T-cell (primary cell): ENCODE measurements at regions not wholly inside any gene's neighbourhood (a gene's known extent, or its start where the extent isn't known, plus 50 kb on each side); places are given as distances from the start of the nearest gene placed in this dataset.
A peak's percentile ranks its signal among the peaks of the same experiment; 100 is the strongest.

ENCODE experiments used
- ATAC-seq, 4 experiments: fragments of 200-7000 bp in 3 of 4; fragments of 150-1000 bp in 1 of 4; cut with Tn5 transposase; replicated peaks in 1 of 4; 1 replicate in 3 of 4; 2 replicates in 1 of 4; pipeline ENCODE4 v1.10.0; 2021; ENCODE audit warnings: moderate library complexity in 3 of 4, mild to moderate bottlenecking in 2 of 4, moderate number of reproducible peaks in 1 of 4
- CTCF ChIA-PET, 2 donors: fragments of 300-600 bp; sonication (Branson Sonifier 250); formaldehyde crosslinking; loops; one replicate each; lab custom pipeline; 2022; ENCODE audit warnings: antibody characterized with exemption in 2 of 2; lab: Charles Lee
- POLR2A ChIA-PET, 2 donors: fragments of 300-600 bp; sonication (Branson Sonifier 250); formaldehyde crosslinking; loops; one replicate each; lab custom pipeline; 2022; ENCODE audit warnings: antibody characterized with exemption in 2 of 2; lab: Charles Lee
- DNase-seq, 35 experiments: peaks; one replicate each; pipeline versions ENCODE4 v3.0.0 to v3.0.0-alpha.2; 2013 to 2023
- H3K27ac ChIP-seq: one replicate; pipeline ENCODE4 v1.5.1; 2013; ENCODE audit warnings: low read length
- H3K27me3 ChIP-seq, 2 experiments: replicated peaks in 1 of 2; 1 replicate in 1 of 2; 2 replicates in 1 of 2; pipeline versions ENCODE4 v1.6.1 to v1.7.0; 2013; ENCODE audit warnings: low read length in 1 of 2, mixed read lengths in 1 of 2; ENCODE audit not compliant: control insufficient read depth in 2 of 2, insufficient read depth in 2 of 2; ENCODE audit errors: extremely low read depth in 1 of 2
- H3K36me3 ChIP-seq, 2 donors: 1 replicate in 1 of 2; 2 replicates in 1 of 2; pipeline versions ENCODE4 v1.6.1 to v1.7.0; 2013; ENCODE audit warnings: low read length in 1 of 2; ENCODE audit not compliant: control insufficient read depth in 2 of 2, insufficient read depth in 1 of 2; ENCODE audit errors: extremely low read depth in 1 of 2
- H3K4me1 ChIP-seq, 2 experiments: 1 replicate in 1 of 2; 2 replicates in 1 of 2; pipeline versions ENCODE4 v1.6.1 to v1.7.0; 2013; ENCODE audit warnings: low read length in 2 of 2, mixed read lengths in 1 of 2; ENCODE audit not compliant: insufficient read depth in 2 of 2, control insufficient read depth in 1 of 2; ENCODE audit errors: extremely low read depth in 1 of 2
- H3K4me3 ChIP-seq, 2 donors: 1 replicate in 1 of 2; 2 replicates in 1 of 2; pipeline versions ENCODE4 v1.5.1 to v1.7.0; 2013; ENCODE audit warnings: mild to moderate bottlenecking in 2 of 2, low read length in 1 of 2, moderate library complexity in 1 of 2; ENCODE audit not compliant: control insufficient read depth in 1 of 2; ENCODE audit errors: extremely low read depth in 1 of 2
- H3K9me3 ChIP-seq: 2 replicates; pipeline ENCODE4 v1.7.0; 2013
- H3K27ac Mint-ChIP-seq, 2 donors: one replicate each; pipeline ENCODE4 v1.8.0; 2020 to 2021; ENCODE audit warnings: mild to moderate bottlenecking in 2 of 2, mixed read lengths in 2 of 2
- H3K27me3 Mint-ChIP-seq, 2 donors: one replicate each; pipeline ENCODE4 v1.8.0; 2021 to 2022; ENCODE audit warnings: mixed read lengths in 2 of 2
- H3K36me3 Mint-ChIP-seq: one replicate; pipeline ENCODE4 v1.8.0; 2021; ENCODE audit warnings: mixed read lengths
- H3K4me1 Mint-ChIP-seq, 3 donors: one replicate each; pipeline ENCODE4 v1.8.0; 2020 to 2022; ENCODE audit warnings: mixed read lengths in 3 of 3, mild to moderate bottlenecking in 1 of 3
- H3K4me3 Mint-ChIP-seq, 3 donors: one replicate each; pipeline ENCODE4 v1.8.0; 2020 to 2022; ENCODE audit warnings: mild to moderate bottlenecking in 3 of 3, mixed read lengths in 3 of 3, moderate library complexity in 3 of 3
- H3K9me3 Mint-ChIP-seq, 3 donors: one replicate each; pipeline ENCODE4 v1.8.0; 2020 to 2022; ENCODE audit warnings: mixed read lengths in 3 of 3
- WGBS: methylation state at CpG from one replicate; pipeline ENCODE4 v1.1.5; 2013; ENCODE audit warnings: missing lambda C conversion rate; ENCODE audit not compliant: insufficient coverage; 5-methylcytosine and 5-hydroxymethylcytosine counted together

DNA sequence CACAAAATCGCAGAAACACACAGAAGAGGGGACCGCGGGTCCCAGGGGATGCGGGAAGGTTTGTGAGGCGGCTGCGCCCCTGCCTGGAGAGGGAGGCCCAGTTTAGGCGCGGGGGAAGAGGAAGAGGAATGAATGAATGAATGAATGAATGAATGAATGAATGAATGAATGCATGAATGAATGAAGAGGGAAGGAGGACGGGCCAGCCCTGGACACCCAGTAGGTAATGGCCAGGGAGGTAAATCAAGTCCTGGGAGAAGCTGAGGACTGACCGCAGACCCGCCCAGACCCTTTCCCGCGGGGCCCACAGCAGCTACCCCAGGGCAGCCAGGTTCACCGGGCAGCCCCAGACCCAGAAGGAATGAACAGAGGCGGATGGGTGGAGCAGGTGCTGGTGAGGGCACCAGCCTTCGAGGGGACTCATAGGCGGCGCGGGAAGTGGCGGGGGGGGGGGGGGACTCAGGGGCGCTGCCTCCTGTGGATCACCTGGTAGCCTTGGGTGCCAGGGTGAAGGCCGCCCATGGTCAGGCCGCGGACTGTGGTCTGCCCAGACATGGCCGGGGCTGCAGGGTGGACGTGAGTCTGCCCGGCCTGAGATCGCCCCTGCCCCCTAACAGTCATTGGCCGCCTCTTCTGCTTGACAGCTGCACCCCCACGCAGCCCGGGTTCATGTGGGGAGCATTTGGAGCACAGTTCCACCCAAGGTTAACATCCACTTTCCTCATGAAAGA, 192.0 kb upstream of the PDE10A start:
- no peaks in the 10 kb centered on the region for H3K36me3 Mint-ChIP-seq
- 76% methylated on average over 24 of the region's 31 CpGs for WGBS
- Histone ChIP-seq H3K4me3 (no peak overlapping the region), H3K36me3 (no peaks in the 10 kb centered on the region), H3K27ac (no peak overlapping the region), H3K27me3 (peaks cover 21 to 47% of the 10 kb centered on the region in 2 experiments), H3K4me1 (peaks cover 3% of the 10 kb centered on the region in 2 experiments), H3K9me3 (no peaks in the 10 kb centered on the region)
- ChIA-PET CTCF (no interaction called here), POLR2A (no interaction called here)
- H3K27me3 Mint-ChIP-seq: peaks cover 46 to 59% of the 10 kb centered on the region in 2 donors
- peaks cover 4% of the 10 kb centered on the region in 3 donors for H3K4me1 Mint-ChIP-seq
- ATAC-seq: no peak
- H3K27ac Mint-ChIP-seq: no peak overlapping the region
- H3K9me3 Mint-ChIP-seq: no peaks in the 10 kb centered on the region
- no peak for DNase-seq
- H3K4me3 Mint-ChIP-seq: no peak overlapping the region

DNA sequence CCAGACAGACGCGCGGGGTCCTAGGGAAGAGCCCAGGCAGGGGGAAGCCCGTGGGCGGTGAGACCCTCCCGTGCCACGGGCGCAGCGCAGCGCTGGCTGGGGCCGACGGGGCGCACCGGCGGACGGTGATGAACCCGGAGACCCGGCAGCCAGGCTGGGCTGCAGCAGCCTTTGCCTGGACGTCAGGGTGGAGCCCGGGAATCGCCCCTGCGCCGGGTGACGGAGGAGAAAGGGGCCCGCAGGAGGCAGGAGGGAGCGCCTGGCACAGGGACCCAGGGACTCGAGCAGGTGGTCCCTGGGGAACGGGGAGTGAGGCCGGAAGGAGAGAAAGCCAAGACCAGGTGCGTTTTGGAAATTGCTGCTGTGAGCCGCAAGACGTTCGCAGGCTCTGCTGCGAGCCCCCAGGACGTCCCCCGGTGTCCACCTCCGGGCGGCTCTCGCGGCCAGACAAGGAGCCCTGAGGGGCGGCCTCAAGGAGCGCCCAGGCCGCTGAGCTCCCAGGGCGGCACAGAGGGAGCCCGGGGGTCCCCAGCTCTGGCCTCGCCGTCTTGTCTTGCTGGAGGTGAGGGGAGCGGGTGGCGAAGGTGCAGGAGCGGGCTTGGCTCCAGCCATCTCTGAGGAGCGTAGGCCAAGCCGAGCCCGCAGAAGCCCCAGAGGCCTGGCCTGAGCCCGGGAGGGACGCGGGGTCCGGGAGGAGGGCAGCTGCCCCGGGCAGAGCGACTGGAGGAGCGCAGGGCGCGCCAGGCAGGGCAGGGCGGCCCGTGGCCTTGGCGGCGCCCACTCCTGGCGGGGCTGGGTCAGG, 191.2 kb upstream of the PDE10A start:
- 12% methylated on average over 64 of the region's 67 CpGs for WGBS

DNA sequence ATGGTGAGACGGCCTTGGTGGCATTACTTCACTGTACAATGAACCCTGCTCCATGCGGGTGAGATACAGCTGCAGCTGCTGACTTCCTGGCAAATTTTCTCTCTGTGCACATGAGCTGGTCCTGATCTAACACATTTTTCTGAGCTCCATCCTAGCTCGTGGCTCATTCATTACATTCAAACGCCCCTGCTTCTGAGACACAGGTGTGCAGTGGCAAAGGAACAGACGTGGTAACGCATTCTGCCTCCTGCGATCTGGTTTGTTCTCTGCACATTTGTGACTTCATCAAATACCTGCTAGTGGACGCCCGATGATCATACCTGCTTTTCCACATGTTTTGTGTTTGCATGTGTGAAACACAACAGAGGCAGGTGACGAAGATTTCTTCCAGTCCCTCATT, 189.6 kb upstream of the PDE10A start:
- Histone ChIP-seq H3K9me3 (no peaks in the 10 kb centered on the region), H3K36me3 (no peaks in the 10 kb centered on the region), H3K4me3 (no peak overlapping the region), H3K27ac (no peak overlapping the region), H3K27me3 (peaks cover 19 to 59% of the 10 kb centered on the region in 2 experiments), H3K4me1 (peaks cover 5% of the 10 kb centered on the region in 2 experiments)
- no peak for ATAC-seq
- ChIA-PET POLR2A (no interaction called here), CTCF (interaction anchor here in 1 of 2 donors (1.4 kb wide), 1 partner anchor 8 kb away, joined by 4 read pairs; no protein-coding TSS in a partner anchor)
- DNase-seq: no peak
- H3K36me3 Mint-ChIP-seq: no peaks in the 10 kb centered on the region
- no peak overlapping the region for H3K27ac Mint-ChIP-seq
- H3K27me3 Mint-ChIP-seq: peaks cover 51 to 74% of the 10 kb centered on the region in 2 donors
- 66% methylated on average over 9 of the region's 10 CpGs for WGBS
- H3K9me3 Mint-ChIP-seq: no peaks in the 10 kb centered on the region
- H3K4me1 Mint-ChIP-seq: peaks cover 9 to 12% (median 10%) of the 10 kb centered on the region in 3 donors
- H3K4me3 Mint-ChIP-seq: no peak overlapping the region

More for the DNA sequence above, 191.2 kb upstream of the PDE10A start:
- DNase-seq (no peak), ATAC-seq (peak in 1 of 4 experiments; percentile 13)
- Histone ChIP-seq H3K36me3 (no peaks in the 10 kb centered on the region), H3K4me1 (peaks cover 5% of the 10 kb centered on the region in 2 experiments), H3K9me3 (no peaks in the 10 kb centered on the region), H3K27me3 (peaks cover 21 to 50% of the 10 kb centered on the region in 2 experiments), H3K27ac (no peak overlapping the region), H3K4me3 (no peak overlapping the region)
- H3K27me3 Mint-ChIP-seq: peaks cover 49 to 63% of the 10 kb centered on the region in 2 donors
- CTCF ChIA-PET: no interaction called here
- no peaks in the 10 kb centered on the region for H3K9me3 Mint-ChIP-seq
- POLR2A ChIA-PET: no interaction called here
- H3K27ac Mint-ChIP-seq: no peak overlapping the region
- no peaks in the 10 kb centered on the region for H3K36me3 Mint-ChIP-seq
- H3K4me3 Mint-ChIP-seq: no peak overlapping the region
- peaks cover 9 to 11% (median 10%) of the 10 kb centered on the region in 3 donors for H3K4me1 Mint-ChIP-seq

DNA sequence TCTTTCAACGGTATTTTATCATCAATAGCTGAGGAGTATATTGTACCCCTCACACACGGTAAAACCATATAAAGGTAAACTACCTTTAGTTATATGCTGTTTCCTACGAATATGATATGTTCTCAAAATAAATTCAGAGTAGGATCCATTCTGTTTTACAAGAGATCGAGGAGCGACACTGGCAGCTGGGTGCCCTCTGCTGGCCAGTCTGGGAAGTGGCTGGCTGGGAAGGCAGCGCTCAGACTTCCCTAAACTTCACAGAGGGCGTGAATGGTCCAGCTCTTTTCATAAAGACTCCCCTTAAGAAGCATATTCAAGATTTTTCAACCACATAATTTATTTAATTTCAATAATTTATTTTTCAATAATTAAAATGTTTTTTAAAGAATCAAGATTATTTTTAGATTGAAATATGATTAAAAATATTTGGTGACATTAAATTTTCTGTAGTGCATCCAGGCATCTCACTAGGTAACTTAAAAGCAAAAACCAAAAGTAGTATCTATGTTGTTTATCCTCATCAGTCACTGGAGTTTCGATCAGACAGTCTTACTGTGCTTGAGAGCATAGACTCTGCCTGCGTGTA, 187.5 kb upstream of the PDE10A start:
- POLR2A ChIA-PET: no interaction called here
- peaks cover 5% of the 10 kb centered on the region in 2 experiments for H3K4me1 ChIP-seq
- Mint-ChIP-seq H3K4me3 (peak overlapping the region in 1 of 3 donors; percentile 47), H3K36me3 (no peaks in the 10 kb centered on the region), H3K27ac (no peak overlapping the region), H3K27me3 (peaks cover 59 to 74% of the 10 kb centered on the region in 2 donors), H3K4me1 (peaks cover 9 to 12% (median 10%) of the 10 kb centered on the region in 3 donors), H3K9me3 (no peaks in the 10 kb centered on the region)
- peak overlapping the region in 1 of 2 donors; percentile 26 for H3K4me3 ChIP-seq
- ATAC-seq (peak in 1 of 4 experiments; percentile 72), DNase-seq (peak in 30 of 35 experiments; percentile 9 to 58 (median 32))
- no CpG with 5 or more reads among the region's 9 CpGs for WGBS
- H3K36me3 ChIP-seq: no peaks in the 10 kb centered on the region
- no peak overlapping the region for H3K27ac ChIP-seq
- H3K27me3 ChIP-seq: peaks cover 14 to 61% of the 10 kb centered on the region in 2 experiments
- no peaks in the 10 kb centered on the region for H3K9me3 ChIP-seq
- CTCF ChIA-PET: interaction anchor here (0.6 to 2.7 kb wide), 4 partner anchors 8 to 1590 kb away, joined by 3 to 7 read pairs (median 4); no protein-coding TSS in a partner anchor

DNA sequence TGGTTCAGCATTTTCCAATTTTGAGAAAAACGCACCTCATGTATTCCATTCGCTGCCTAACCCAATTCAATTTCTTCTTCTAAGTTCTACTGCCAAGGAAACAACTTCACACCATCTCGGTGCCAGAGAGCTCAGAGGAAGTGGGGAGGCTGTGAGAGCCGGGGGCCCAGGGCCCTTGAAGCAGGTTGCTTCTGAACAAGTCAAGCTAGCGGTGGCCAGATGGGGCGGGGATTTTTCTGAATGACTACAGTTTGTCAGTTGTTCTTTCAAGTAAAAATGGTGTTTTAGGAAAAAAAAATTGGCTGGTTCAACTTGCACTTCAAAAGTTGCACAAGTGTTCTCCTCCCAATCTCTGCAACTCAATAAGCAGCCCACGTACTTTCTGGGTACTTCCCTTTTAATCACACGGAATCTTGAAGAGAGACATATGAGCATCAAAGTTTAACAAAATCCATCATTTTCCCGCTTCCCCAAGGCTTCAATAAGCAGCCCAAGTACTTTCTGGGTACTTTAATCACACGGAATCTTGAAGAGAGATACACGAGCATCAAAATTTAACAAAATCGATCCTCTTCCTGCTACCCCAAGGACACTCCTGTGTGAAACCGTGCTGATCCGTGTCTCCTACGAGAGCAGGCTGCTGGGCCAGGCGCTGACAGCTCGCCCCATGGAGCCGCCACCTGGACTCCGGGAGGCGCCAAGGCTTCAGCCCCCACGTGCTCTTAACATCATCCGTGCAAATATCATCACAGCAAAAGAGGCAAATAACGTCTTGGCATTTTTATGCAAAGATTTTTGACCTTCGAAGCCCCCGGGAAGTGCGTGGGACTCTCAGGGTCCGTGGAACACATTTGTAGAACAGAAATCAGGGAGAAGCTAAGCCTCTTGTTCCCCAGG, 186.7 kb upstream of the PDE10A start:
- ChIA-PET CTCF (interaction anchor here (0.6 to 2.7 kb wide), 3 partner anchors 8 to 1591 kb away, joined by 3 to 7 read pairs (median 6); no protein-coding TSS in a partner anchor), POLR2A (no interaction called here)
- peaks cover 5% of the 10 kb centered on the region in 2 experiments for H3K4me1 ChIP-seq
- WGBS: 20% methylated on average over 20 of the region's 27 CpGs
- DNase-seq: no peak
- Mint-ChIP-seq H3K9me3 (no peaks in the 10 kb centered on the region), H3K27me3 (peaks cover 63 to 74% of the 10 kb centered on the region in 2 donors), H3K4me3 (peak overlapping the region in 1 of 3 donors; percentile 47), H3K36me3 (no peaks in the 10 kb centered on the region), H3K4me1 (peaks cover 9 to 12% (median 10%) of the 10 kb centered on the region in 3 donors), H3K27ac (no peak overlapping the region)
- ATAC-seq: no peak
- peak overlapping the region in 1 of 2 donors; percentile 26 for H3K4me3 ChIP-seq
- no peak overlapping the region for H3K27ac ChIP-seq
- no peaks in the 10 kb centered on the region for H3K9me3 ChIP-seq
- H3K36me3 ChIP-seq: no peaks in the 10 kb centered on the region
- H3K27me3 ChIP-seq: peaks cover 12 to 54% of the 10 kb centered on the region in 2 experiments
